ENCODE measurements at regions not wholly inside any gene's neighbourhood (a gene's known extent, or its start where the extent isn't known, plus 50 kb on each side); places are given as distances from the start of the nearest gene placed in this dataset.

- TF ChIP-seq CTCF (IDR thresholded peaks at IDR 0.05): no peak
- TF ChIP-seq POLR2A (IDR thresholded peaks at IDR 0.05): no peak
Measured at GRCh38 chr1:222104694-222105392, 363.0 kb upstream of the DUSP10 start.

Data from uterus (tissue), 2 donors.